GM23338 (cell line): ENCODE measurements at regions not wholly inside any gene's neighbourhood (a gene's known extent, or its start where the extent isn't known, plus 50 kb on each side); places are given as distances from the start of the nearest gene placed in this dataset.

Experiments used
- ATAC-seq: fragments of 200-7000 bp; cut with Tn5 transposase; 3 replicates; pipeline ENCODE4 v1.9.1; 2020
- DNase-seq: peaks from one replicate; pipeline ENCODE4 v3.0.0-alpha.2; 2015; ENCODE audit warnings: low spot score
- H2AFZ ChIP-seq: fragments of 200-600 bp; sonication (generic); 2 replicates; pipeline ENCODE4 v1.8.0; 2016; ENCODE audit warnings: antibody characterized with exemption, mild to moderate bottlenecking, moderate library complexity
- H3F3A ChIP-seq: fragments of 200-600 bp; sonication (generic); replicated peaks from 2 replicates; pipeline ENCODE4 v1.8.0; 2017; ENCODE audit warnings: antibody characterized with exemption, mixed run types, low read depth
- H3K27ac ChIP-seq: fragments of 200-600 bp; sonication (generic); 2 replicates; pipeline ENCODE4 v1.6.1; 2016; ENCODE audit warnings: low read depth
- H3K27me3 ChIP-seq: fragments of 200-600 bp; sonication (generic); 2 replicates; pipeline ENCODE4 v1.8.0; 2016; ENCODE audit warnings: mild to moderate bottlenecking, mixed run types, moderate library complexity; ENCODE audit not compliant: insufficient read depth
- H3K36me3 ChIP-seq: fragments of 200-600 bp; sonication (generic); 2 replicates; pipeline ENCODE4 v1.8.0; 2016; ENCODE audit warnings: mild to moderate bottlenecking; ENCODE audit not compliant: insufficient read depth
- H3K4me1 ChIP-seq: fragments of 200-600 bp; sonication (generic); 2 replicates; pipeline ENCODE4 v1.8.0; 2016; ENCODE audit warnings: mild to moderate bottlenecking, moderate library complexity; ENCODE audit not compliant: insufficient read depth
- H3K4me2 ChIP-seq: fragments of 200-600 bp; sonication (generic); 2 replicates; pipeline ENCODE4 v1.7.1; 2017; ENCODE audit warnings: mixed run types
- H3K4me3 ChIP-seq: fragments of 200-600 bp; sonication (generic); 2 replicates; pipeline ENCODE4 v1.6.1; 2016; ENCODE audit warnings: mixed run types
- H3K79me2 ChIP-seq: fragments of 200-600 bp; sonication (generic); replicated peaks from 2 replicates; pipeline ENCODE4 v1.8.0; 2017; ENCODE audit warnings: mild to moderate bottlenecking; ENCODE audit not compliant: insufficient read depth
- H3K9me2 ChIP-seq: fragments of 200-600 bp; sonication (generic); 2 replicates; pipeline ENCODE4 v1.8.0; 2017; ENCODE audit not compliant: insufficient read depth
- H4K20me1 ChIP-seq: fragments of 200-600 bp; sonication (generic); replicated peaks from 2 replicates; pipeline ENCODE4 v1.8.0; 2017; ENCODE audit warnings: mild to moderate bottlenecking; ENCODE audit not compliant: insufficient read depth
- H3K27ac Mint-ChIP-seq: 2 replicates; pipeline ENCODE4 v1.8.0; 2020; ENCODE audit warnings: inconsistent platforms, mild to moderate bottlenecking, moderate library complexity, mixed read lengths
- H3K27me3 Mint-ChIP-seq: 3 replicates; pipeline ENCODE4 v1.8.0; 2022; ENCODE audit warnings: low read depth, mild to moderate bottlenecking, moderate library complexity, mixed read lengths, inconsistent platforms; ENCODE audit not compliant: insufficient read depth, poor library complexity
- H3K36me3 Mint-ChIP-seq: 3 replicates; pipeline ENCODE4 v1.8.0; 2021; ENCODE audit warnings: low read depth, mild to moderate bottlenecking, inconsistent platforms, moderate library complexity, mixed read lengths
- H3K4me1 Mint-ChIP-seq: 3 replicates; pipeline ENCODE4 v1.8.0; 2020; ENCODE audit warnings: mild to moderate bottlenecking, inconsistent platforms, mixed read lengths
- H3K4me3 Mint-ChIP-seq: 3 replicates; pipeline ENCODE4 v1.8.0; 2021; ENCODE audit warnings: moderate library complexity, mild to moderate bottlenecking, inconsistent platforms, mixed read lengths
- H3K9me3 Mint-ChIP-seq: 3 replicates; pipeline ENCODE4 v1.8.0; 2020; ENCODE audit warnings: moderate library complexity, mild to moderate bottlenecking, inconsistent platforms, mixed read lengths
- CREB1 ChIP-seq: fragments of 250-450 bp; sonication (Bioruptor Pico); IDR thresholded peaks from 2 replicates; pipeline ENCODE4 v1.5.0; 2020; ENCODE audit warnings: low read depth, mild to moderate bottlenecking, moderate library complexity
- CTCF ChIP-seq, 2 experiments: fragments of 200-600 bp in 1 of 2; sonication (generic) in 1 of 2; conservative IDR thresholded peaks; 2 replicates each; pipeline versions ENCODE4 v1.5.1 to v1.6.1; 2016 to 2017; ENCODE audit warnings: antibody characterized with exemption in 2 of 2, low read depth in 2 of 2, mild to moderate bottlenecking in 2 of 2, moderate library complexity in 1 of 2
- ETS1 ChIP-seq: IDR thresholded peaks from 2 replicates; pipeline ENCODE4 v1.6.1; 2016; ENCODE audit warnings: antibody characterized with exemption
- EZH2 ChIP-seq: fragments of 200-600 bp; sonication (generic); IDR thresholded peaks from one replicate; pipeline ENCODE4 v1.8.0; 2017; ENCODE audit warnings: antibody characterized with exemption, mild to moderate bottlenecking, low read depth; ENCODE audit not compliant: unreplicated experiment
- EZH2phosphoT487 ChIP-seq: fragments of 200-600 bp; sonication (generic); IDR thresholded peaks from one replicate; pipeline ENCODE4 v1.8.1; 2018; ENCODE audit warnings: antibody characterized with exemption; ENCODE audit not compliant: unreplicated experiment
- NANOG ChIP-seq: IDR thresholded peaks from 2 replicates; pipeline ENCODE4 v1.6.1; 2016; ENCODE audit warnings: antibody characterized with exemption, borderline replicate concordance
- POLR2AphosphoS5 ChIP-seq: IDR thresholded peaks from 2 replicates; pipeline ENCODE4 v1.6.1; 2016; ENCODE audit warnings: antibody characterized with exemption, low read depth
- REST ChIP-seq: IDR thresholded peaks from one replicate; pipeline ENCODE4 v1.6.1; 2018; ENCODE audit warnings: antibody characterized with exemption; ENCODE audit not compliant: unreplicated experiment
- STAT1 ChIP-seq: IDR thresholded peaks from one replicate; pipeline ENCODE4 v1.6.1; 2016; ENCODE audit warnings: antibody characterized with exemption; ENCODE audit not compliant: unreplicated experiment
- ZNF114 ChIP-seq: fragments of 250-450 bp; sonication (Bioruptor Pico); IDR thresholded peaks from 2 replicates; pipeline ENCODE4 v1.5.0; 2020; ENCODE audit warnings: mild to moderate bottlenecking, moderate library complexity
- ZNF331 ChIP-seq: fragments of 250-450 bp; sonication (Bioruptor Pico); IDR thresholded peaks from 2 replicates; pipeline ENCODE4 v1.5.0; 2020; ENCODE audit warnings: low read depth, mild to moderate bottlenecking, moderate library complexity

GRCh38 chr2:129760669-129761068 lies 218.8 kb upstream of the RAB6C start:
- Histone ChIP-seq H3K27me3 (no peaks in the 10 kb centered on the region), H2AFZ (no peak overlapping the region), H3K4me2 (no peak overlapping the region), H4K20me1 (no peaks in the 10 kb centered on the region), H3K4me3 (no peak overlapping the region), H3K4me1 (peaks cover 17% of the 10 kb centered on the region), H3F3A (no peaks in the 10 kb centered on the region), H3K79me2 (no peaks in the 10 kb centered on the region), H3K9me2 (peaks cover 4% of the 10 kb centered on the region), H3K27ac (no peak overlapping the region), H3K36me3 (no peaks in the 10 kb centered on the region)
- peaks cover 30% of the 10 kb centered on the region for H3K4me1 Mint-ChIP-seq
- H3K36me3 Mint-ChIP-seq, result no peaks in the 10 kb centered on the region
- DNase-seq, result no peak
- no peaks in the 10 kb centered on the region; the same call in 1 of the 3 replicates for H3K9me3 Mint-ChIP-seq
- no peak for TF ChIP-seq ZNF331
- TF ChIP-seq ETS1, result no peak
- no peak for TF ChIP-seq ZNF114 (CRISPR knock-in tag)
- TF ChIP-seq REST, result no peak
- TF ChIP-seq EZH2phosphoT487, result no peak
- TF ChIP-seq CTCF (conservative IDR thresholded peaks at IDR 0.05; ENCODE audit: low read depth in 2 of 2), result no peak
- TF ChIP-seq STAT1, result no peak
- TF ChIP-seq EZH2, result no peak
- TF ChIP-seq POLR2AphosphoS5, result no peak
- TF ChIP-seq CREB1 (CRISPR knock-in tag), result no peak
- TF ChIP-seq NANOG, result no peak
- no peak overlapping the region for H3K27ac Mint-ChIP-seq
- no peak for ATAC-seq
- H3K4me3 Mint-ChIP-seq, result no peak overlapping the region
- peaks cover 5% of the 10 kb centered on the region for H3K27me3 Mint-ChIP-seq
